Mesendoderm (in vitro differentiated cells): ENCODE measurements at regions not wholly inside any gene's neighbourhood (a gene's known extent, or its start where the extent isn't known, plus 50 kb on each side); places are given as distances from the start of the nearest gene placed in this dataset.

Experiments used
- DNase-seq: peaks from one replicate; pipeline ENCODE4 v3.0.0; 2013
- H2AK5ac ChIP-seq: 2 replicates; pipeline ENCODE4 v1.6.1; 2013; ENCODE audit warnings: low read length, inconsistent platforms
- H2BK120ac ChIP-seq: 2 replicates; pipeline ENCODE4 v1.6.1; 2013; ENCODE audit warnings: low read depth, mild to moderate bottlenecking, low read length, moderate library complexity, mixed read lengths
- H2BK15ac ChIP-seq: replicated peaks from 2 replicates; pipeline ENCODE4 v1.6.1; 2013; ENCODE audit warnings: low read depth, mild to moderate bottlenecking, moderate library complexity
- H2BK5ac ChIP-seq: 2 replicates; pipeline ENCODE4 v1.6.1; 2013; ENCODE audit warnings: low read length, inconsistent platforms
- H3K18ac ChIP-seq: 2 replicates; pipeline ENCODE4 v1.6.1; 2013; ENCODE audit warnings: mild to moderate bottlenecking, low read length, mixed read lengths
- H3K23ac ChIP-seq: one replicate; pipeline ENCODE4 v1.6.1; 2013; ENCODE audit warnings: low read length
- H3K27ac ChIP-seq: 2 replicates; pipeline ENCODE4 v1.5.1; 2013; ENCODE audit warnings: low read depth, mild to moderate bottlenecking, inconsistent platforms, low read length, moderate library complexity
- H3K27me3 ChIP-seq: 2 replicates; pipeline ENCODE4 v1.6.1; 2013; ENCODE audit warnings: low read length, control low read depth, mild to moderate bottlenecking, inconsistent platforms; ENCODE audit not compliant: insufficient read depth, poor library complexity
- H3K36me3 ChIP-seq: 2 replicates; pipeline ENCODE4 v1.6.1; 2013; ENCODE audit warnings: low read length, inconsistent platforms; ENCODE audit not compliant: control insufficient read depth, insufficient read depth
- H3K4ac ChIP-seq: one replicate; pipeline ENCODE4 v1.6.1; 2013; ENCODE audit warnings: low read depth, mild to moderate bottlenecking, low read length, moderate library complexity
- H3K4me1 ChIP-seq: 2 replicates; pipeline ENCODE4 v1.6.1; 2013; ENCODE audit warnings: low read depth, low read length, inconsistent platforms; ENCODE audit not compliant: control insufficient read depth
- H3K4me2 ChIP-seq: 2 replicates; pipeline ENCODE4 v1.6.1; 2013; ENCODE audit warnings: low read length
- H3K4me3 ChIP-seq: 2 replicates; pipeline ENCODE4 v1.5.1; 2013; ENCODE audit warnings: mild to moderate bottlenecking, low read length
- H3K56ac ChIP-seq: one replicate; pipeline ENCODE4 v1.6.1; 2013; ENCODE audit warnings: low read length
- H3K79me1 ChIP-seq: 2 replicates; pipeline ENCODE4 v1.6.1; 2013; ENCODE audit warnings: low read length, inconsistent platforms
- H3K79me2 ChIP-seq: 2 replicates; pipeline ENCODE4 v1.6.1; 2013; ENCODE audit warnings: mild to moderate bottlenecking, low read length; ENCODE audit not compliant: control insufficient read depth, insufficient read depth
- H3K9ac ChIP-seq: 2 replicates; pipeline ENCODE4 v1.6.1; 2013; ENCODE audit warnings: low read length, inconsistent platforms
- H4K5ac ChIP-seq: one replicate; pipeline ENCODE4 v1.6.1; 2013; ENCODE audit warnings: low read length
- H4K8ac ChIP-seq: one replicate; pipeline ENCODE4 v1.6.1; 2013; ENCODE audit warnings: low read depth, mild to moderate bottlenecking, control low read depth, low read length, moderate library complexity
- WGBS: extraction: QIAGEN DNeasy Blood & Tissue Kit; methylation state at CpG from one replicate; pipeline ENCODE4 v1.1.7; 2013; ENCODE audit warnings: low lambda C conversion rate, missing lambda C conversion rate; ENCODE audit not compliant: insufficient coverage; ENCODE audit errors: extremely low coverage; 5-methylcytosine and 5-hydroxymethylcytosine counted together

- H3K4ac ChIP-seq = no peak overlapping the region
- peak; percentile 94 for DNase-seq
- no peaks in the 10 kb centered on the region for H3K27me3 ChIP-seq
- no peak overlapping the region for H2BK120ac ChIP-seq
- H3K79me2 ChIP-seq = no peaks in the 10 kb centered on the region
- peak overlapping the region; percentile 39 for H3K18ac ChIP-seq
- no peak overlapping the region for H2AK5ac ChIP-seq
- H4K5ac ChIP-seq = no peak overlapping the region
- H3K79me1 ChIP-seq = no peaks in the 10 kb centered on the region
- no peak overlapping the region for H3K9ac ChIP-seq
- no peak overlapping the region for H4K8ac ChIP-seq
- no CpG with 5 or more reads among the region's 4 CpGs for WGBS
- H3K36me3 ChIP-seq = no peaks in the 10 kb centered on the region
- no peak overlapping the region for H3K27ac ChIP-seq
- H3K4me3 ChIP-seq = no peak overlapping the region
- H2BK5ac ChIP-seq = no peak overlapping the region
- peaks cover 14% of the 10 kb centered on the region for H3K4me1 ChIP-seq
- no peak overlapping the region for H3K4me2 ChIP-seq
- peak overlapping the region; percentile 40 for H3K56ac ChIP-seq
- H3K23ac ChIP-seq = no peak overlapping the region
- H2BK15ac ChIP-seq = no peak overlapping the region
These were observed 202.3 kb upstream of the LMNTD1 start for GRCh38 chr12:25755136-25755970.

- Histone ChIP-seq H3K56ac (peak overlapping the region; percentile 65), H3K36me3 (no peaks in the 10 kb centered on the region), H3K18ac (peak overlapping the region; percentile 28), H4K5ac (no peak overlapping the region), H2BK15ac (no peak overlapping the region), H3K23ac (peak overlapping the region; percentile 0), H3K4me1 (peaks cover 14% of the 10 kb centered on the region), H3K79me1 (no peaks in the 10 kb centered on the region), H2BK120ac (no peak overlapping the region), H3K4me2 (no peak overlapping the region), H2AK5ac (peak overlapping the region; percentile 51), H4K8ac (no peak overlapping the region), H3K4me3 (no peak overlapping the region), H3K27ac (peak overlapping the region; percentile 45), H3K9ac (no peak overlapping the region), H3K79me2 (no peaks in the 10 kb centered on the region), H2BK5ac (peak overlapping the region; percentile 81), H3K4ac (no peak overlapping the region), H3K27me3 (no peaks in the 10 kb centered on the region)
- WGBS = no CpG with 5 or more reads among the region's 2 CpGs
- no peak for DNase-seq
These were observed 202.6 kb upstream of the RASSF8 start for GRCh38 chr12:25755971-25756260.

GRCh38 chr12:25757037-25757665 lies 201.3 kb upstream of the RASSF8 start:
- H3K23ac ChIP-seq = no peak overlapping the region
- H2BK5ac ChIP-seq = peak overlapping the region; percentile 73
- no peaks in the 10 kb centered on the region for H3K79me2 ChIP-seq
- H3K79me1 ChIP-seq = no peaks in the 10 kb centered on the region
- H2BK15ac ChIP-seq = no peak overlapping the region
- H3K18ac ChIP-seq = peak overlapping the region; percentile 35
- no peak overlapping the region for H3K4ac ChIP-seq
- H2BK120ac ChIP-seq = peak overlapping the region; percentile 3
- no CpG with 5 or more reads among the region's 1 CpG for WGBS
- no peak overlapping the region for H3K9ac ChIP-seq
- H2AK5ac ChIP-seq = peak overlapping the region; percentile 79
- peaks cover 14% of the 10 kb centered on the region for H3K4me1 ChIP-seq
- no peaks in the 10 kb centered on the region for H3K36me3 ChIP-seq
- no peak overlapping the region for H3K4me2 ChIP-seq
- H3K27ac ChIP-seq = peak overlapping the region; percentile 18
- H3K56ac ChIP-seq = peak overlapping the region; percentile 61
- no peaks in the 10 kb centered on the region for H3K27me3 ChIP-seq
- H4K5ac ChIP-seq = no peak overlapping the region
- DNase-seq = peak; percentile 29
- H4K8ac ChIP-seq = no peak overlapping the region
- H3K4me3 ChIP-seq = no peak overlapping the region

GRCh38 chr12:25759752-25760151 lies 198.7 kb upstream of the RASSF8 start:
- Histone ChIP-seq H3K4me3 (no peak overlapping the region), H2AK5ac (no peak overlapping the region), H3K4ac (no peak overlapping the region), H3K23ac (no peak overlapping the region), H4K8ac (no peak overlapping the region), H3K79me1 (no peaks in the 10 kb centered on the region), H2BK120ac (no peak overlapping the region), H2BK5ac (no peak overlapping the region), H3K36me3 (no peaks in the 10 kb centered on the region), H3K9ac (no peak overlapping the region), H3K27ac (no peak overlapping the region), H3K4me1 (peaks cover 12% of the 10 kb centered on the region), H3K79me2 (no peaks in the 10 kb centered on the region), H3K27me3 (no peaks in the 10 kb centered on the region), H4K5ac (no peak overlapping the region), H2BK15ac (no peak overlapping the region), H3K56ac (no peak overlapping the region), H3K18ac (no peak overlapping the region), H3K4me2 (no peak overlapping the region)
- no peak for DNase-seq
- WGBS = no CpG with 5 or more reads among the region's 2 CpGs

GRCh38 chr12:25761356-25761755 lies 197.1 kb upstream of the RASSF8 start:
- DNase-seq = no peak
- H3K4me2 ChIP-seq = no peak overlapping the region
- H2BK120ac ChIP-seq = no peak overlapping the region
- no peaks in the 10 kb centered on the region for H3K27me3 ChIP-seq
- no peak overlapping the region for H2BK15ac ChIP-seq
- no peak overlapping the region for H2AK5ac ChIP-seq
- H3K36me3 ChIP-seq = no peaks in the 10 kb centered on the region
- no peak overlapping the region for H2BK5ac ChIP-seq
- no peak overlapping the region for H3K27ac ChIP-seq
- H4K8ac ChIP-seq = no peak overlapping the region
- no peak overlapping the region for H3K18ac ChIP-seq
- H3K4me1 ChIP-seq = peaks cover 8% of the 10 kb centered on the region
- no CpG with 5 or more reads among the region's 3 CpGs for WGBS
- no peak overlapping the region for H3K23ac ChIP-seq
- no peak overlapping the region for H3K4ac ChIP-seq
- no peaks in the 10 kb centered on the region for H3K79me1 ChIP-seq
- H4K5ac ChIP-seq = no peak overlapping the region
- H3K56ac ChIP-seq = no peak overlapping the region
- no peak overlapping the region for H3K9ac ChIP-seq
- no peaks in the 10 kb centered on the region for H3K79me2 ChIP-seq
- H3K4me3 ChIP-seq = no peak overlapping the region
